ENCODE measurements at regions not wholly inside any gene's neighbourhood (a gene's known extent, or its start where the extent isn't known, plus 50 kb on each side); places are given as distances from the start of the nearest gene placed in this dataset.

DNA sequence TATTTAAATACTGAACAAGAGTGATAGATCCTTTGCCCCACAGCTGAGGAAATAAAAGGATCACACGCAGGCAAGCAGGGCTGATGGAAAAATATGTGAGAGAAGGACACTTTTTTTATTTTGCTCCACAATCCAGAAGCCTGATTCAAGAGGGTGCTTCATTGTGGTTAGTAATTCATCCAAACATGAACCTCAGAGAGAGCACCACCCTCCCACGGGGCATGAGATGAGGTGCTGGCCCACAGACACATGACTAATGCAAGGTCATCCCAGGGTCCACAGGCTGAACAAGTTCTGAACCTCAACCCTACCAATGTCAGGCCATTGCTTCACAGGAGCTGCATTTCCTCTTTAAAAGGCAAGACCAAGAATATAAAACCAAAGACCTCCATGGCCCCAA, 239.6 kb downstream of the MREG start (continued):
- TF ChIP-seq, protein P1, sequence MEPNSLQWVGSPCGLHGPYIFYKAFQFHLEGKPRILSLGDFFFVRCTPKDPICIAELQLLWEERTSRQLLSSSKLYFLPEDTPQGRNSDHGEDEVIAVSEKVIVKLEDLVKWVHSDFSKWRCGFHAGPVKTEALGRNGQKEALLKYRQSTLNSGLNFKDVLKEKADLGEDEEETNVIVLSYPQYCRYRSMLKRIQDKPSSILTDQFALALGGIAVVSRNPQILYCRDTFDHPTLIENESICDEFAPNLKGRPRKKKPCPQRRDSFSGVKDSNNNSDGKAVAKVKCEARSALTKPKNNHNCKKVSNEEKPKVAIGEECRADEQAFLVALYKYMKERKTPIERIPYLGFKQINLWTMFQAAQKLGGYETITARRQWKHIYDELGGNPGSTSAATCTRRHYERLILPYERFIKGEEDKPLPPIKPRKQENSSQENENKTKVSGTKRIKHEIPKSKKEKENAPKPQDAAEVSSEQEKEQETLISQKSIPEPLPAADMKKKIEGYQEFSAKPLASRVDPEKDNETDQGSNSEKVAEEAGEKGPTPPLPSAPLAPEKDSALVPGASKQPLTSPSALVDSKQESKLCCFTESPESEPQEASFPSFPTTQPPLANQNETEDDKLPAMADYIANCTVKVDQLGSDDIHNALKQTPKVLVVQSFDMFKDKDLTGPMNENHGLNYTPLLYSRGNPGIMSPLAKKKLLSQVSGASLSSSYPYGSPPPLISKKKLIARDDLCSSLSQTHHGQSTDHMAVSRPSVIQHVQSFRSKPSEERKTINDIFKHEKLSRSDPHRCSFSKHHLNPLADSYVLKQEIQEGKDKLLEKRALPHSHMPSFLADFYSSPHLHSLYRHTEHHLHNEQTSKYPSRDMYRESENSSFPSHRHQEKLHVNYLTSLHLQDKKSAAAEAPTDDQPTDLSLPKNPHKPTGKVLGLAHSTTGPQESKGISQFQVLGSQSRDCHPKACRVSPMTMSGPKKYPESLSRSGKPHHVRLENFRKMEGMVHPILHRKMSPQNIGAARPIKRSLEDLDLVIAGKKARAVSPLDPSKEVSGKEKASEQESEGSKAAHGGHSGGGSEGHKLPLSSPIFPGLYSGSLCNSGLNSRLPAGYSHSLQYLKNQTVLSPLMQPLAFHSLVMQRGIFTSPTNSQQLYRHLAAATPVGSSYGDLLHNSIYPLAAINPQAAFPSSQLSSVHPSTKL (CRISPR knock-in tag; IDR thresholded peaks at IDR 0.05): 0 out of 2 replicates have a peak, but pooled peaks have one; percentile 40
- TF ChIP-seq ZMAT3 (CRISPR knock-in tag; conservative IDR thresholded peaks at IDR 0.05): no peak
- TF ChIP-seq ZNF850 (CRISPR knock-in tag; conservative IDR thresholded peaks at IDR 0.05): no peak
- TF ChIP-seq ZNF614 (CRISPR knock-in tag; IDR thresholded peaks at IDR 0.05; ENCODE audit: borderline replicate concordance): no peak
- no peak for TF ChIP-seq SMC3 (IDR thresholded peaks at IDR 0.05; ENCODE audit: low read length)
- TF ChIP-seq ZNF703 (CRISPR knock-in tag; IDR thresholded peaks at IDR 0.05; ENCODE audit: borderline replicate concordance): no peak
- TF ChIP-seq CBX1 (IDR thresholded peaks at IDR 0.05; ENCODE audit: low read depth): no peak
- TF ChIP-seq HMG20B (CRISPR knock-in tag; conservative IDR thresholded peaks at IDR 0.05): no peak
- TF ChIP-seq, protein P2, sequence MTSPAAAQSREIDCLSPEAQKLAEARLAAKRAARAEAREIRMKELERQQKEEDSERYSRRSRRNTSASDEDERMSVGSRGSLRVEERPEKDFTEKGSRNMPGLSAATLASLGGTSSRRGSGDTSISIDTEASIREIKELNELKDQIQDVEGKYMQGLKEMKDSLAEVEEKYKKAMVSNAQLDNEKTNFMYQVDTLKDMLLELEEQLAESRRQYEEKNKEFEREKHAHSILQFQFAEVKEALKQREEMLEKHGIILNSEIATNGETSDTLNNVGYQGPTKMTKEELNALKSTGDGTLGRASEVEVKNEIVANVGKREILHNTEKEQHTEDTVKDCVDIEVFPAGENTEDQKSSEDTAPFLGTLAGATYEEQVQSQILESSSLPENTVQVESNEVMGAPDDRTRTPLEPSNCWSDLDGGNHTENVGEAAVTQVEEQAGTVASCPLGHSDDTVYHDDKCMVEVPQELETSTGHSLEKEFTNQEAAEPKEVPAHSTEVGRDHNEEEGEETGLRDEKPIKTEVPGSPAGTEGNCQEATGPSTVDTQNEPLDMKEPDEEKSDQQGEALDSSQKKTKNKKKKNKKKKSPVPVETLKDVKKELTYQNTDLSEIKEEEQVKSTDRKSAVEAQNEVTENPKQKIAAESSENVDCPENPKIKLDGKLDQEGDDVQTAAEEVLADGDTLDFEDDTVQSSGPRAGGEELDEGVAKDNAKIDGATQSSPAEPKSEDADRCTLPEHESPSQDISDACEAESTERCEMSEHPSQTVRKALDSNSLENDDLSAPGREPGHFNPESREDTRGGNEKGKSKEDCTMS (CRISPR knock-in tag; conservative IDR thresholded peaks at IDR 0.05): no peak
- no peak for TF ChIP-seq SRY (CRISPR knock-in tag; IDR thresholded peaks at IDR 0.05)
- no peak for TF ChIP-seq ZNF816 (CRISPR knock-in tag; IDR thresholded peaks at IDR 0.05; ENCODE audit: borderline replicate concordance)
- TF ChIP-seq, protein P3, sequence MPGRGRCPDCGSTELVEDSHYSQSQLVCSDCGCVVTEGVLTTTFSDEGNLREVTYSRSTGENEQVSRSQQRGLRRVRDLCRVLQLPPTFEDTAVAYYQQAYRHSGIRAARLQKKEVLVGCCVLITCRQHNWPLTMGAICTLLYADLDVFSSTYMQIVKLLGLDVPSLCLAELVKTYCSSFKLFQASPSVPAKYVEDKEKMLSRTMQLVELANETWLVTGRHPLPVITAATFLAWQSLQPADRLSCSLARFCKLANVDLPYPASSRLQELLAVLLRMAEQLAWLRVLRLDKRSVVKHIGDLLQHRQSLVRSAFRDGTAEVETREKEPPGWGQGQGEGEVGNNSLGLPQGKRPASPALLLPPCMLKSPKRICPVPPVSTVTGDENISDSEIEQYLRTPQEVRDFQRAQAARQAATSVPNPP (CRISPR knock-in tag; IDR thresholded peaks at IDR 0.05): no peak
- no peak for TF ChIP-seq PRPF4 (IDR thresholded peaks at IDR 0.05; ENCODE audit: low read depth, low read length, poor library complexity, severe bottlenecking)
- no peak for TF ChIP-seq ISX (CRISPR knock-in tag; conservative IDR thresholded peaks at IDR 0.05)
- TF ChIP-seq, protein P4, sequence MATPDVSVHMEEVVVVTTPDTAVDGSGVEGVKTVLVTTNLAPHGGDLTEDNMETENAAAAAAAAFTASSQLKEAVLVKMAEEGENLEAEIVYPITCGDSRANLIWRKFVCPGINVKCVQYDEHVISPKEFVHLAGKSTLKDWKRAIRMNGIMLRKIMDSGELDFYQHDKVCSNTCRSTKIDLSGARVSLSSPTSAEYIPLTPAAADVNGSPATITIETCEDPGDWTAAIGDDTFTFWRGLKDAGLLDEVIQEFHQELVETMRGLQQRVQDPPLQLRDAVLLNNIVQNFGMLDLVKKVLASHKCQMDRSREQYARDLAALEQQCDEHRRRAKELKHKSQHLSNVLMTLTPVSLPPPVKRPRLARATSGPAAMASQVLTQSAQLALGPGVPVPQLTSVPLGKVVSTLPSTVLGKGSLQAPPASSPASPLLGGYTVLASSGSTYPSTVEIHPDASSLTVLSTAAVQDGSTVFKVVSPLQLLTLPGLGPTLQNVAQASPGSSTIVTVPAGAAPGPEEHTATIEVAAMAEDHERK (CRISPR knock-in tag; IDR thresholded peaks at IDR 0.05; ENCODE audit: low read depth): no peak
- TF ChIP-seq ZBTB7B (CRISPR knock-in tag; IDR thresholded peaks at IDR 0.05): no peak
- no peak for TF ChIP-seq ZNF10 (CRISPR knock-in tag; IDR thresholded peaks at IDR 0.05; ENCODE audit: borderline replicate concordance, low read depth)
- no peak for TF ChIP-seq ZNF431 (CRISPR knock-in tag; IDR thresholded peaks at IDR 0.05; ENCODE audit: borderline replicate concordance, low read depth)
- TF ChIP-seq ARID2 (CRISPR knock-in tag; IDR thresholded peaks at IDR 0.05; ENCODE audit: borderline replicate concordance): no peak
- TF ChIP-seq, protein P5, sequence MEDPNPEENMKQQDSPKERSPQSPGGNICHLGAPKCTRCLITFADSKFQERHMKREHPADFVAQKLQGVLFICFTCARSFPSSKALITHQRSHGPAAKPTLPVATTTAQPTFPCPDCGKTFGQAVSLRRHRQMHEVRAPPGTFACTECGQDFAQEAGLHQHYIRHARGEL (CRISPR knock-in tag; IDR thresholded peaks at IDR 0.05): no peak
- no peak for TF ChIP-seq ZNF678 (CRISPR knock-in tag; IDR thresholded peaks at IDR 0.05)
- no peak for TF ChIP-seq BORCS8-MEF2B (CRISPR knock-in tag; IDR thresholded peaks at IDR 0.05)
- no peak for TF ChIP-seq GLI4 (CRISPR knock-in tag; IDR thresholded peaks at IDR 0.05; ENCODE audit: borderline replicate concordance)

Measured in HepG2 (cell line).